ENCODE measurements at regions not wholly inside any gene's neighbourhood (a gene's known extent, or its start where the extent isn't known, plus 50 kb on each side); places are given as distances from the start of the nearest gene placed in this dataset.
"Not testable (repeated sequence)": the region's sequence is repeated elsewhere in the genome, so short reads cannot be mapped to it uniquely, and the experiment has no call there.

GRCh38 chr2:200174433-200175216 is 131.9 kb upstream of the SPATS2L start:
- DNase-seq: no peak

GRCh38 chr2:200177971-200178911 is 128.3 kb upstream of the SPATS2L start:
- peak; percentile 86 for DNase-seq

GRCh38 chr2:200179151-200179550 is 127.3 kb upstream of the SPATS2L start:
- no peak for DNase-seq

- DNase-seq: no peak
These were observed 125.5 kb upstream of the SPATS2L start for GRCh38 chr2:200180943-200181342.

- no peak for DNase-seq
These were observed 124.7 kb upstream of the SPATS2L start for GRCh38 chr2:200181755-200182154.

- no peak for DNase-seq
These were observed 121.5 kb upstream of the SPATS2L start for GRCh38 chr2:200184748-200185627.

GRCh38 chr2:200185628-200186000 is 120.9 kb upstream of the SPATS2L start:
- DNase-seq: no peak

- DNase-seq: no peak
These were observed 120.5 kb upstream of the SPATS2L start for GRCh38 chr2:200186002-200186401.

GRCh38 chr2:200188876-200189275 is 117.6 kb upstream of the SPATS2L start:
- DNase-seq: no peak

GRCh38 chr2:200189964-200190363 is 116.5 kb upstream of the SPATS2L start:
- DNase-seq: no peak

- no peak for DNase-seq
These were observed 113.2 kb upstream of the SPATS2L start for GRCh38 chr2:200193331-200193730.

GRCh38 chr2:200193791-200194190 is 112.7 kb upstream of the SPATS2L start:
- DNase-seq: no peak

- no peak for DNase-seq
These were observed 111.7 kb upstream of the SPATS2L start for GRCh38 chr2:200194746-200195145.

- DNase-seq: no peak
These were observed 107.5 kb upstream of the SPATS2L start for GRCh38 chr2:200199005-200199404.

GRCh38 chr2:200199576-200200263 is 106.8 kb upstream of the SPATS2L start:
- DNase-seq: no peak

GRCh38 chr2:200201839-200202238 is 104.7 kb upstream of the SPATS2L start:
- DNase-seq: not testable (repeated sequence)

- no peak for DNase-seq
These were observed 103.1 kb upstream of the SPATS2L start for GRCh38 chr2:200203381-200203827.

- DNase-seq: no peak
These were observed 98.5 kb upstream of the SPATS2L start for GRCh38 chr2:200208041-200208440.

GRCh38 chr2:200209030-200209429 is 97.5 kb upstream of the SPATS2L start:
- DNase-seq: no peak

- DNase-seq: no peak
These were observed 94.8 kb upstream of the SPATS2L start for GRCh38 chr2:200211643-200212042.

GRCh38 chr2:200212862-200213425 is 93.5 kb upstream of the SPATS2L start:
- DNase-seq: no peak

- DNase-seq: no peak
These were observed 90.2 kb upstream of the SPATS2L start for GRCh38 chr2:200216310-200216709.

All from left hindlimb (tissue), 1 donor.